ENCODE measurements at regions not wholly inside any gene's neighbourhood (a gene's known extent, or its start where the extent isn't known, plus 50 kb on each side); places are given as distances from the start of the nearest gene placed in this dataset.

GRCh38 chr3:15886521-15886920 is 88.7 kb upstream of the ANKRD28 start:
- TF ChIP-seq CTCF (IDR thresholded peaks at IDR 0.05) (no peak), POLR2A (IDR thresholded peaks at IDR 0.05) (no peak)
